Mammary epithelial cell (primary cell): ENCODE measurements at regions not wholly inside any gene's neighbourhood (a gene's known extent, or its start where the extent isn't known, plus 50 kb on each side); places are given as distances from the start of the nearest gene placed in this dataset.

Experiments
- CTCF ChIP-seq, 2 donors: IDR thresholded peaks in 1 of 2; conservative IDR thresholded peaks in 1 of 2; 2 replicates each; pipeline ENCODE4 v1.5.1; 2011 to 2012; ENCODE audit warnings: inconsistent platforms in 2 of 2, low read length in 2 of 2, mild to moderate bottlenecking in 2 of 2, control low read depth in 1 of 2, low read depth in 1 of 2; ENCODE audit not compliant: insufficient read depth in 1 of 2; ENCODE audit errors: extremely low read depth in 1 of 2
- EZH2 ChIP-seq: IDR thresholded peaks from 2 replicates; pipeline ENCODE4 v1.6.1; 2012; ENCODE audit warnings: low read length, inconsistent platforms, borderline replicate concordance

DNA sequence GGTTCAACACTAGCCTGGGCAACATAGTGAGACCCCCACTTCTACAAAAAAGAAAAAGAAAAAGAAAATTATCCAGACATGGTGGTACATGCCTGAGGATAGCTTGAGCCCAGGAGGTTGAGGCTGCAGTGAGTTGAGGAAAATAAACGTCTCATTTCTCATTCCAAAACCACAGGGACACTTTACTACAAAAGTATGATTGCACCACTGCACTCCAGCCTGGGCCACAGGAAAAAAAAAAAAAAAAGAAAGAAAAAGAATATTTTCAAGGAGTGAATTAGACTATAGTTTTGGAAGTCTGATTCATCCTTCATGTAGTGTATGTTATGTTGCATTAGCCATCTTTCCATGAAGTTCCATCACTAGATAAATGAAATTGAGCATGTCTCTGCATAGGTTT lies 149.5 kb upstream of the THBS1 start:
- no peak for TF ChIP-seq CTCF (conservative IDR thresholded peaks at IDR 0.05 in 1 of 2, IDR thresholded peaks at IDR 0.05 in 1 of 2; ENCODE audit: extremely low read depth in 1 of 2, insufficient read depth in 1 of 2, low read depth in 1 of 2, low read length in 2 of 2)
- TF ChIP-seq EZH2: no peak
